MM.1S (cell line): ENCODE measurements at regions not wholly inside any gene's neighbourhood (a gene's known extent, or its start where the extent isn't known, plus 50 kb on each side); places are given as distances from the start of the nearest gene placed in this dataset.

ENCODE experiments used
- DNase-seq: peaks from one replicate; pipeline ENCODE4 v3.0.0-alpha.2; 2015
- H2AFZ ChIP-seq: fragments of 300-600 bp; sonication (generic); 2 replicates; pipeline ENCODE4 v1.6.0; 2016; ENCODE audit warnings: antibody characterized with exemption, low read length
- H3F3A ChIP-seq: fragments of 300-600 bp; sonication (generic); 2 replicates; pipeline ENCODE4 v1.6.1; 2016; ENCODE audit warnings: mild to moderate bottlenecking, antibody characterized with exemption, low read length, moderate library complexity, mixed read lengths; ENCODE audit not compliant: insufficient read depth
- H3K27ac ChIP-seq: fragments of 300-600 bp; sonication (generic); 2 replicates; pipeline ENCODE4 v1.5.1; 2016; ENCODE audit warnings: mild to moderate bottlenecking, low read length
- H3K27me3 ChIP-seq: fragments of 300-600 bp; sonication (generic); replicated peaks from 2 replicates; pipeline ENCODE4 v1.6.0; 2016; ENCODE audit warnings: low read length; ENCODE audit not compliant: insufficient read depth
- H3K36me3 ChIP-seq: fragments of 300-600 bp; sonication (generic); replicated peaks from 2 replicates; pipeline ENCODE4 v1.6.1; 2016; ENCODE audit warnings: mild to moderate bottlenecking, low read length, mixed read lengths; ENCODE audit not compliant: insufficient read depth
- H3K4me1 ChIP-seq: fragments of 300-600 bp; sonication (generic); 2 replicates; pipeline ENCODE4 v1.6.1; 2016; ENCODE audit warnings: low read length, mixed read lengths
- H3K4me2 ChIP-seq: fragments of 300-600 bp; sonication (generic); 2 replicates; pipeline ENCODE4 v1.6.0; 2016; ENCODE audit warnings: low read depth, low read length
- H3K4me3 ChIP-seq: fragments of 300-600 bp; sonication (generic); 2 replicates; pipeline ENCODE4 v1.5.1; 2016; ENCODE audit warnings: low read length, mixed read lengths
- H3K79me2 ChIP-seq: fragments of 300-600 bp; sonication (generic); 2 replicates; pipeline ENCODE4 v1.6.1; 2016; ENCODE audit warnings: mixed run types, low read length, mixed read lengths
- H3K9ac ChIP-seq: fragments of 300-600 bp; sonication (generic); 2 replicates; pipeline ENCODE4 v1.6.1; 2016; ENCODE audit warnings: low read length, mixed read lengths
- H3K9me2 ChIP-seq: fragments of 300-600 bp; sonication (generic); replicated peaks from 2 replicates; pipeline ENCODE4 v1.6.1; 2016; ENCODE audit warnings: mild to moderate bottlenecking, low read length, mixed read lengths; ENCODE audit not compliant: insufficient read depth
- H3K9me3 ChIP-seq: fragments of 300-600 bp; sonication (generic); replicated peaks from 2 replicates; pipeline ENCODE4 v1.6.1; 2016; ENCODE audit warnings: mild to moderate bottlenecking, low read length, mixed read lengths; ENCODE audit not compliant: insufficient read depth
- H4K20me1 ChIP-seq: fragments of 300-600 bp; sonication (generic); 2 replicates; pipeline ENCODE4 v1.6.1; 2016; ENCODE audit warnings: mild to moderate bottlenecking, low read length, moderate library complexity, mixed read lengths; ENCODE audit not compliant: insufficient read depth
- CTCF ChIP-seq: fragments of 300-600 bp; sonication (generic); IDR thresholded peaks from 2 replicates; pipeline ENCODE4 v1.5.1; 2016; ENCODE audit warnings: antibody characterized with exemption, low read length, mixed read lengths
- EZH2 ChIP-seq: fragments of 300-600 bp; sonication (generic); optimal IDR thresholded peaks from 2 replicates; pipeline ENCODE3; 2017; ENCODE audit warnings: low read depth, mild to moderate bottlenecking, antibody characterized with exemption, low read length, mixed read lengths
- EZH2phosphoT487 ChIP-seq: fragments of 300-600 bp; sonication (generic); IDR thresholded peaks from 2 replicates; pipeline ENCODE4 v1.6.1; 2018; ENCODE audit warnings: antibody characterized with exemption, low read length

DNA sequence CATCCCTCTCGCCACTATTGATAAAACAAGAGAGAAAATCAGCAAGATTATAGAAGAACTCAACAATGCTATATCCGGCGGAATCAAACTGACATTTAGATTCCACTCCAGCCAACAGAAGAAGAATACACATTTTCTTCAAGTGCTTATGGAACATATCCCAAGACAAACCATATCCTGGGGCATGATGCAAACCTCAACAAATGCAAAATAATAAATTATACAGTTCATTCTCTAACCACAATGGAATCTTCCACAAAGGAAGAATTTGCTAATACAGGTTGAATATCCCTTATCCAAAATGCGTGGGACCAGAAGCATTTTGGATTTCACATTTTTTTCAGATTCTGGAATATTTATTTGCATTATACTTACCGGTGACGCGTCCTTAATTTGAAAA is 51.4 kb upstream of the YPEL5 start:
- TF ChIP-seq EZH2phosphoT487 (no peak), EZH2 (no peak), CTCF (no peak)
- Histone ChIP-seq H3K4me2 (no peak overlapping the region), H3K4me3 (no peak overlapping the region), H2AFZ (no peak overlapping the region), H3K79me2 (no peaks in the 10 kb centered on the region), H3K4me1 (no peaks in the 10 kb centered on the region), H3K36me3 (no peaks in the 10 kb centered on the region), H3K9ac (no peak overlapping the region), H3K9me3 (no peaks in the 10 kb centered on the region), H3K9me2 (no peaks in the 10 kb centered on the region), H4K20me1 (no peaks in the 10 kb centered on the region), H3F3A (no peaks in the 10 kb centered on the region), H3K27me3 (no peaks in the 10 kb centered on the region), H3K27ac (no peak overlapping the region)
- DNase-seq, result no peak

- Histone ChIP-seq H3K4me1 (no peaks in the 10 kb centered on the region), H3K4me3 (no peak overlapping the region), H4K20me1 (no peaks in the 10 kb centered on the region), H3K4me2 (no peak overlapping the region), H3K9me2 (no peaks in the 10 kb centered on the region), H3K27me3 (no peaks in the 10 kb centered on the region), H2AFZ (no peak overlapping the region), H3K9me3 (no peaks in the 10 kb centered on the region), H3K36me3 (no peaks in the 10 kb centered on the region), H3K9ac (no peak overlapping the region), H3K79me2 (no peaks in the 10 kb centered on the region), H3K27ac (no peak overlapping the region), H3F3A (no peaks in the 10 kb centered on the region)
- TF ChIP-seq CTCF (no peak), EZH2phosphoT487 (no peak), EZH2 (no peak)
- no peak for DNase-seq
These were observed 50.4 kb upstream of the YPEL5 start for GRCh38 chr2:30096451-30096850.
